A673 (cell line): ENCODE measurements at regions not wholly inside any gene's neighbourhood (a gene's known extent, or its start where the extent isn't known, plus 50 kb on each side); places are given as distances from the start of the nearest gene placed in this dataset.

Experiments used
- EZH2 ChIP-seq: fragments of 200-600 bp; sonication (generic); IDR thresholded peaks from 2 replicates; pipeline ENCODE4 v1.6.1; 2017; ENCODE audit warnings: borderline replicate concordance, low read depth, mild to moderate bottlenecking, mixed read lengths, antibody characterized with exemption, low read length; ENCODE audit not compliant: poor library complexity, severe bottlenecking
- TF ChIP-seq, protein P1 (sequence below): fragments of 300-800, 200-600 bp; sonication (generic); conservative IDR thresholded peaks from 2 replicates; pipeline ENCODE4 v1.5.1; 2017; ENCODE audit warnings: low read depth, mild to moderate bottlenecking, antibody characterized with exemption, low read length, moderate library complexity, mixed read lengths

DNA sequence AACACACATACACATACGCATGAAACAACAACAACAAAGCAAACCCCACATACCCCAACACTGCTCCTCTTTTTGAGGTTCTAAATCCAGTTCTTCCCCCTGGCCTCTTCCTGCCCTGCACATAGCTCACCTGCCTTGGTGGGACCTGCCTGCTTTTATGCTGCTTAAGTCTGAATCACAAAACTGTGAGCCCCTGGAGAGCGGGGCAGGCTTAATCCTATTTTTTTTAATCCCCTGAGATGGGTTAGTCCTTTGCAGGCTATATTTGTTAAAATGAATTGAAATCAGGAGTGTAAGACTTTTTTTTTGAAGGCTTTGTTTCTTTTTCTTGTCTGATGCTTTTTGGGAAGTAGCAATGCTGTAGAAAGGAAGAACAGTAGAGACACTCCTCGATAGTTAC is 84.6 kb upstream of the MAX start:
- TF ChIP-seq, protein P1, sequence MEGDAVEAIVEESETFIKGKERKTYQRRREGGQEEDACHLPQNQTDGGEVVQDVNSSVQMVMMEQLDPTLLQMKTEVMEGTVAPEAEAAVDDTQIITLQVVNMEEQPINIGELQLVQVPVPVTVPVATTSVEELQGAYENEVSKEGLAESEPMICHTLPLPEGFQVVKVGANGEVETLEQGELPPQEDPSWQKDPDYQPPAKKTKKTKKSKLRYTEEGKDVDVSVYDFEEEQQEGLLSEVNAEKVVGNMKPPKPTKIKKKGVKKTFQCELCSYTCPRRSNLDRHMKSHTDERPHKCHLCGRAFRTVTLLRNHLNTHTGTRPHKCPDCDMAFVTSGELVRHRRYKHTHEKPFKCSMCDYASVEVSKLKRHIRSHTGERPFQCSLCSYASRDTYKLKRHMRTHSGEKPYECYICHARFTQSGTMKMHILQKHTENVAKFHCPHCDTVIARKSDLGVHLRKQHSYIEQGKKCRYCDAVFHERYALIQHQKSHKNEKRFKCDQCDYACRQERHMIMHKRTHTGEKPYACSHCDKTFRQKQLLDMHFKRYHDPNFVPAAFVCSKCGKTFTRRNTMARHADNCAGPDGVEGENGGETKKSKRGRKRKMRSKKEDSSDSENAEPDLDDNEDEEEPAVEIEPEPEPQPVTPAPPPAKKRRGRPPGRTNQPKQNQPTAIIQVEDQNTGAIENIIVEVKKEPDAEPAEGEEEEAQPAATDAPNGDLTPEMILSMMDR = no peak
- TF ChIP-seq EZH2 = no peak
